GM23248 (cell line): ENCODE measurements at regions not wholly inside any gene's neighbourhood (a gene's known extent, or its start where the extent isn't known, plus 50 kb on each side); places are given as distances from the start of the nearest gene placed in this dataset.

Source experiments
- EZH2 ChIP-seq: fragments of 200-600 bp; sonication (generic); IDR thresholded peaks from 2 replicates; pipeline ENCODE4 v1.6.1; 2018; ENCODE audit warnings: antibody characterized with exemption, mild to moderate bottlenecking; ENCODE audit not compliant: insufficient read depth, poor library complexity, severe bottlenecking
- EZH2phosphoT487 ChIP-seq: fragments of 200-600 bp; sonication (generic); IDR thresholded peaks from 2 replicates; pipeline ENCODE4 v1.6.1; 2018; ENCODE audit warnings: antibody characterized with exemption, moderate library complexity, mild to moderate bottlenecking, low read depth; ENCODE audit not compliant: insufficient read depth

DNA sequence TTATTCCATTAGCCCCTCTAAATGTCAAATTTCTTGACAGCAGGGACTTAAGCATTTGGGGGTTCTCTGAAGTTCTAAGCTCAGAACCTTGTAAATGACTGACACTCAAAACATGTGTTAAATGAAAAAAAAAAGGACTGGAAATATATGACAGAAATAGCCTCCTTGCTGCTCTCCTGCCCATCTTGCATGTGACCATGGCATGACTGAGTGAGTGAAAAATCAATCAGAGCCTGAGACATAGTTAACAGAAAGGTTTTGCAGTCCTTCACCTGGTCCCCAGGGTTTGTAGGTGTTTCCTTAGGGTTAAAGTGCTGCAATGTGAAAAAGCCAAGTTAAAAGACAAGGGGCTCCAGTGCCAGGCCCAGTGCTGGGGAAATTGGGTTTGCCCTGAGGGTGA, 168.1 kb downstream of the ZBTB18 start:
- no peak for TF ChIP-seq EZH2
- TF ChIP-seq EZH2phosphoT487, result no peak
